Lung microvascular endothelial cell (primary cell): ENCODE measurements at regions not wholly inside any gene's neighbourhood (a gene's known extent, or its start where the extent isn't known, plus 50 kb on each side); places are given as distances from the start of the nearest gene placed in this dataset.

ENCODE experiments used
- DNase-seq, 2 donors: peaks; one replicate each; pipeline versions ENCODE4 v3.0.0 to v3.0.0-alpha.2; 2010; ENCODE audit warnings: low read depth in 2 of 2

- DNase-seq, result peak in 1 of 2 donors; percentile 61
Measured at GRCh38 chr9:13412331-13412730, 132.8 kb upstream of the MPDZ start.

- no peak for DNase-seq
Measured at GRCh38 chr9:13411791-13412190, 132.3 kb upstream of the MPDZ start.

GRCh38 chr9:13410566-13411031, 131.1 kb upstream of the MPDZ start:
- DNase-seq, result peak in 1 of 2 donors; percentile 19

GRCh38 chr9:13397661-13398060, 118.2 kb upstream of the MPDZ start:
- no peak for DNase-seq

- DNase-seq, result no peak
Measured at GRCh38 chr9:13397220-13397619, 117.7 kb upstream of the MPDZ start.

GRCh38 chr9:13396418-13396817, 116.9 kb upstream of the MPDZ start:
- DNase-seq, result no peak

GRCh38 chr9:13395156-13395555, 115.7 kb upstream of the MPDZ start:
- no peak for DNase-seq

- DNase-seq, result peak in 1 of 2 donors; percentile 34
Measured at GRCh38 chr9:13388157-13388556, 108.7 kb upstream of the MPDZ start.

GRCh38 chr9:13387734-13388067, 108.2 kb upstream of the MPDZ start:
- DNase-seq, result no peak

- no peak for DNase-seq
Measured at GRCh38 chr9:13386935-13387733, 107.6 kb upstream of the MPDZ start.

- no peak for DNase-seq
Measured at GRCh38 chr9:13386316-13386715, 106.8 kb upstream of the MPDZ start.

GRCh38 chr9:13383855-13384254, 104.4 kb upstream of the MPDZ start:
- DNase-seq, result no peak

- DNase-seq, result peak in 1 of 2 donors; percentile 12
Measured at GRCh38 chr9:13383216-13383615, 103.7 kb upstream of the MPDZ start.

GRCh38 chr9:13382595-13382994, 103.1 kb upstream of the MPDZ start:
- DNase-seq, result no peak

- no peak for DNase-seq
Measured at GRCh38 chr9:13380903-13381302, 101.4 kb upstream of the MPDZ start.

GRCh38 chr9:13378154-13378553, 98.7 kb upstream of the MPDZ start:
- DNase-seq, result peak in 1 of 2 donors; percentile 66

GRCh38 chr9:13377171-13377925, 97.9 kb upstream of the MPDZ start:
- DNase-seq, result peak in 1 of 2 donors; percentile 98

- peak in 1 of 2 donors; percentile 74 for DNase-seq
Measured at GRCh38 chr9:13372510-13372909, 93.0 kb upstream of the MPDZ start.

GRCh38 chr9:13369431-13369830, 89.9 kb upstream of the MPDZ start:
- DNase-seq, result no peak

- DNase-seq, result no peak
Measured at GRCh38 chr9:13367784-13368183, 88.3 kb upstream of the MPDZ start.

- DNase-seq, result peak in 1 of 2 donors; percentile 50
Measured at GRCh38 chr9:13364271-13365000, 84.9 kb upstream of the MPDZ start.

- DNase-seq, result no peak
Measured at GRCh38 chr9:13361076-13361475, 81.6 kb upstream of the MPDZ start.
